ENCODE measurements at regions not wholly inside any gene's neighbourhood (a gene's known extent, or its start where the extent isn't known, plus 50 kb on each side); places are given as distances from the start of the nearest gene placed in this dataset.

- TF ChIP-seq CTCF (IDR thresholded peaks at IDR 0.05; ENCODE audit: poor library complexity) (no peak), EZH2 (IDR thresholded peaks at IDR 0.05; ENCODE audit: borderline replicate concordance) (no peak)
These were observed 922.7 kb downstream of the VRK1 start for GRCh38 chr14:97719931-97720330.
